ENCODE measurements at regions not wholly inside any gene's neighbourhood (a gene's known extent, or its start where the extent isn't known, plus 50 kb on each side); places are given as distances from the start of the nearest gene placed in this dataset.

DNA sequence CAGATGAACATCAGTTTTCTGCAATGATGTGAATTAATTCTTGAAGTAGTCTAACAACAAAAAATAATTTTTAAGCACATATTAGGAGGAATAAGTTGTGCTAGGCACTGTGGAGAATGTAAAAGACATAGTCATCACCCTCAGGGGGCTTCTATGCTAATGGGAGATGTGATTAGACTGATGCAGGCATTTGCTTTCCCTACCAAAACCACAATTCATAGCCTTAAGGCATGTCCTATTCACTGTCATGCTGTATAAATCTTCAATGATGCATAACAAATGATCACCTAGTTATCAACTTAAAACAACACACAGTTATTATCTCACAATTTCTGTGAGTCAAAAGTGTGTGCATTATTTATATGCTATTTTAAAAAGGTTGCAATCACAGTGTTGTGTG is 422.6 kb downstream of the MAN2A1 start:
- DNase-seq (ENCODE audit: low spot score): peak; percentile 47

DNA sequence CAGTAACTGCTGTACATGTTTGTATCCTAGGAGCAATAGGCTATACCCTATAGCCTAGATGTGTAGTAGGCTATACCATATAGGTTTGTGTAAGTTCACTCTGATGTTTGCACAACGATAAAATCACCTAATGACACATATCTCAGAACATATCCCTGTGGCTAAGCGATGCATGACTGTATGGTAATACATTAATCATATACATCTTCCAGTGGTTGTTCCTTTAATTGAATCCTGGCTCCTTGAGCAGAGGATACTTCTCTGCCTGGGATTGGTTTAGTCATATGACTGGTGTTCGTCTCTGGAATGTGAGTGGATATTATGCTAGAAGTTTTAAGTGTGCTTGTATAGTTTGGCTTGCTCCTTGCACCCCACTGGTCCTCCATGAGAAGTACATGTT is 425.8 kb downstream of the MAN2A1 start:
- no peak for DNase-seq (ENCODE audit: low spot score)

DNA sequence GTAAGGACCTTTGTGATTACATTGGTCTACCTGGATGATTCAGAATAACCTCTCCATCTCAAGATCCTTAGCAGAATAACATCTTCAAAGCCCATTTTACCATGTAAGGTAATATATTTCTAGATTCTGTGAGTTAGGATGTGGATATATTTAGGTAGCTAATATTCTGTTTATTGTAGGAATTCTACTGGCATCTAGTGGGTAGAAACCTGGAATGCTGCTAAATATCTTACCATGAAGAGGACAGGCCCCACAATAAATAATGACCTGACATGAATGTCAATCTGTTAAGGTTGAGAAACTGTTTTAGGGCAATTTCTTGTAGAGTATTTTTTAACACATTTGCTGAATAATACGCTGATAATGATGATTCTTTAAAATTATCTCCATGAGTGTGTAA is 426.8 kb downstream of the MAN2A1 start:
- no peak for DNase-seq (ENCODE audit: low spot score)

DNA sequence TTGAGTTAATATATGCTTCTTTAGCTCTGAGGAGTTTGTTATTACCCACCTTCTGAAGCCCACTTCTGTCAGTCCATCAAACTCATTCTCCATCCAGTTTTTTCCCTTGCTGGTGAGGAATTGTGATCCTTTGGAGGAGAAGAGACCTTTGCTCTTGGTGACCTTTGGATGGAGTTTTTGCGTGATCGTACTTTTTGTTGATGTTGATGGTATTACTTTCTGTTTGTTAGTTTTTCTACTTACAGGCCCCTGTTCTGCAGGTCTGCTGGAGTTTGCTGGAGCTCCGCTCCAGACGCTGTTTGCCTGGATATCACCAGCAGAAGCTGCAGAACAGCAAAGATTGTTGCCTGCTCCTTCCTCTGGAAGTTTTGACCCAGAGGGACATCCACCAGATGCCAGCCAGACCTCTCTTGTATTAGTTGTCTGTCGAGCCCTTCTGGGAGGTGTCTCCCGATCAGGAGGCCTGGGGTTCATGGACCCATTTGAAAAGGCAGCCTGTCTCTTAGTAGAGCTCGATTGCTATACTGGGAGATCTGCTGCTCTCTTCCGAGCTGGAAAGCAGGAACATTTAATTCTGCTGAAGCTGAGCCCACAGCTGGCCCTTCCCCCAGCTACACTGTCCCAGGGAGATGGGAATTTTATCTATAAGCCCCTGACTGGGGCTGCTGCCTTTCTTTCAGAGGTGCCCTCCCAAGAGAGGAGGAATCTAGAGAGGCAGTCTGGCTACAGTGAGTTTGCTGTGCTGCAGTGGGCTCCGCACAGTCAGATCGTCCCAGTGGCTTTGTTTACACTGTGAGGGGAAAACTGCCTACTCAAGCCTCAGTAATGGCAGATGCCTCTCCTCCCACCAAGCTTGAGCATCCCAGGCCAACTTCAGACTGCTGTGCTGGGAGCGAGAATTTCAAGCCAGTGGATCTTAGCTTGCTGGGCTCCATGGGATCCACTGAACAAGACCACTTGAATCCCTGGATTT is 445.5 kb downstream of the MAN2A1 start:
- DNase-seq (ENCODE audit: low spot score): no peak

DNA sequence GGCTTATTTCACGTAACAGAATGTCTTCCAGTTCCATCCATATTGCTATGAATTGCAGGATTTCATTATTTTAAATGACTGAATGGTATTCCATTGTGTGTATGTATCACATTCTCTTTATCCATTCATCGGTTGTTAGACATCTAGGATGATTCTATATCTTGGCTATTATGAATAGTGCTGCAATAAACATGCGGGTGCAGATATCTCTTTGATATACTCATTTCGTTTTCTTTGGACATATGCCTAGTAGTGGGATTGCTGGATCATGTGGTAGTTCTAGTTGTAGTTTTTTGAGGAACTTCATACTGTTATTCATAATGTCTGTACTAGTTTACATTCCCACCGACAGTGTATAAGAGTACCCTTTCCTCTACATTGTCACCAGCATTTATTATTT is 460.5 kb downstream of the MAN2A1 start:
- no peak for DNase-seq (ENCODE audit: low spot score)

DNA sequence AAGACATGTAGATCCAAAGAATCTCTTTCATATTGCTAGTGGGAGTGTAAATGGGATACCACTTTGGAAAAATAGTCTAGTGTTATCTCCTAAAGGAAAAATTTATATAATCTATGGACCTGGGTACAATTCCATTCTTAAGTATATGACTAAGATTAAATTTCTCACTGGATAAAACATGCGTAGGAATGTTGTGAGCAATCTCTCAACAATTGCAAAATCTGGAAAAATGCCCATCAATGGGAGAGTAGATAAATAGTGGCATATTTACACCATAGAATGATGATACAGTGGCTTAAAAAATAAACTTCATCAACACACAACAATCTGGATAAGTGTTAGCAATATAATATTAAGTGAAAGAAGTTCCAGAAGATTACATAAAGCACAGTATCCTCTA is 469.5 kb downstream of the MAN2A1 start:
- peak; percentile 49 for DNase-seq (ENCODE audit: low spot score)

DNA sequence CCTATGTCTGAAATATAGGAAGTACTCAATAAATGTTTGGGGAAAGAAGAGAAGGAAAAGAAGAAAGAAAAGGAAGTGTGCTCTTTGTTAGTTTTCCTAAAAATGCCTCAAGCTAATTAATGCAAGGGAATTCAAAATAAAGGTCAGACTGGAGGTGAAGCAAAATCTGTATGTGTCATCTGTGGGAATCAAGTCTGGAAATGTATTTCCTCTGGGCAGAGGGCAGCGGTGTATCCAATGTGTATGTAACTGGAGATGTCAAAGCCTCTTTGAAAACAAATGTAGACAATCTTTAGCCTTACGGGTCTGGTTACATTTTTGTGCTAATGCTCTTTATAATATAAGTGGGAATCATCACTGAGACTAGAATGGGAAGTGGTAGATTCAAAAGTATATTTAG is 471.4 kb downstream of the MAN2A1 start:
- no peak for DNase-seq (ENCODE audit: low spot score)

DNA sequence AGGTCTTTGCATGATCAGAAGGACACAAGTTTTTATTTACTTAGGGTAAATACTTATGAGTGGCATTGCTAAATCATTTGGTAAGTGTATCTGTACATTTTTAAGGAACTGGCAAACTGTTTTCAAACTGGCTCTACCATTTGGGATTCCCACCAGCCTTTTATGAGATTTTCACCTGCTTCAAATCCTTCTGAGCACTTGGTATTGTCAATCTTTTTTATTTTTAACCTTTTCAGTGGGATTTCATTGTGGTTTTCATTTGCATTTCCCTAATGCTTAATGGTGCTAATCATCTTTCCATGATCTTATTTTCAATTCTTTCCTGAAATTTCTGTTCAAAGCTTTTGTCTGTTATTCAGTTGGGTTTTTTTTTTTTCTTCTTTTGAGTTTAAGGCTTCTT is 475.6 kb downstream of the MAN2A1 start:
- no peak for DNase-seq (ENCODE audit: low spot score)

DNA sequence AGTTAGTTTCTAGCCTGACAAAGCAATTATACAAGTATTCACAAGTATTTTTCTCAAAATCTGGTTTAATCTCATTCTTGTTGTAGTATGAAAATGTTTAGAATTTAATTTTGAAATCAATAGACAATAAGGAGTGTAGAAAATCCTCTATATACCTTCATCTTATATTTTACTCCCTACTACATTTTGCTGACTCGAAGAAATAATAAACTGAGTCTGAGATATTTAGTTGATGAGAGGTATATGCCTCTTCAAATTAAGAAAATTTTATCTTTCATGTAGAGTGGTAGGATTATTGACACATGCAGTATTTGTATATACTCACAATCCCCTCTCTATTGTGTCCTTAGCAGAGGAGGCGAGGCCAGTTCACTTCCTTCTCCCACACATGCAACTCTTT is 477.7 kb downstream of the MAN2A1 start:
- DNase-seq (ENCODE audit: low spot score): no peak

DNA sequence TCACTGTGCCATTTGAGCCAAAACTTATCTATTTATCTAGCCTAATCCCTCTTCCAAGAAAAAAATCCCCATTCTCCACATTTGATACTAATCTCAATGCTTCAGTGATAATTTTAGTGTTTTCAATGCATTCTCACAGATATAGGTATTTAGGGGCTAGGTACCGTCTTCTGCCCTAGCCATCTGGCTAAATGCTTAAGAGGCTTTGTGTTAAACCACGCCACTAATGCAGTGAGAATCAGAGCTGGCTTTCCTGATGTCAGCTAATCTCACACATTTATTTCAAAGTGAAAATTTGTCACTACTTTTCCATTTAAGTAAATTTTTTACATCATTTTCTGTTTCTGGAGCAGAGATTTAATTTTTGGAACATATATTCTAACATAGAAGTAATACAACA is 479.7 kb downstream of the MAN2A1 start:
- DNase-seq (ENCODE audit: low spot score): no peak

DNA sequence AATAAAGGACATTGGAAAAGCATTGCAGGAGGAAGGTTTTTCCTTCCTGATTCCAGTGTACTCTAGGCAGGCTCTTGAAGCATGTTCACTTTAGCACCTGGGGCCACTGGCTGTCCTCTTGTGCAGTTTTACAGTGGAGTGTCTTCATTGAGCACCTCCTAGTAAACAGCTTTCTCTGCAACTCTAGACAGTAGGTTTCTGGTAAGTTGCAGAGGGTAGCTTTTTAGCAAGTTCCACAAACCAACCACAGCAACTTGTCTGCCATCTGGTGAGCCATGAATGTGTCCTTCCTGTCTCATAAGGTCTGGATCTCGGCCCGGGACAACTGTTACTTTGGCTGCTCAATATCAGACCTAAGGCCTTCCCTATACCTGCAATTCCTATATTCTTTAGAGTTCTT is 488.0 kb downstream of the MAN2A1 start:
- no peak for DNase-seq (ENCODE audit: low spot score)

DNA sequence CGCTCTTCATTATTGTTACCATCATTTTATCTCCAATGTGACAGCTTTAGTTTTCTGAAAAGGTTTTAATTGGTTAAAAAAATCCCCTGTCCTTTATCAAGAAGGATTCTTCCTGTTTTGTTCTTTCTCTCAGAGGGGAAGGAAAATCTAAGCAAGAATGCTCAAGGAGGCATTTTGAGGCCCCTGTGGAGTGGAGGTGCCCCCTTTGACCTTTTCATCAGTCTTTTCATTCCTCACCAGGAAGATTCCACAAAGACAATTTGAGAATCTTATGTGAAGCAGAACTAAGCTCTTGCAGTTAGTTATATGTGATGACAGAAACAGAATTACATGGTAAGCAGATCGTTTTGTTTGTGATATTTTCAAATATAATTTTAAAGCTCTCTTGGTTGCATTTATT is 489.6 kb downstream of the MAN2A1 start:
- no peak for DNase-seq (ENCODE audit: low spot score)

DNA sequence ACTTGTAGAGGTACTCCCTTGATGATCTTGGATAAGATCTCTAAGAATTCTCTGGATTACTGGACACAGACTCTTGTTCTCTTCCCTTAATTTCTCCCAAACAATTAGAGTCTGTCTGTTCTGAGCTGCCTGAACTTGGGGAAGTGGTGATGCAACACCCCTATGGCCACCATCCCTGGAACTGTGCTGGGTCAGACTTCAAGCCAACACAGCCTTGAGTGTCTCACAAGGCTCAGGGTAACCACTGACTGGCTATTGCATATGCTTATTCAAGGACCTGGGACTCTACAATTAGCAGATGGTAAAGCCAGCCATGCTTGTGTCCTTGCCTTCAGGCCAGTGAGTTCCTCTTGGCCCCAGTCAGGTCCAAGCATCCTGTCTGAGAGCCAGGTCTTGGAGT is 504.5 kb downstream of the MAN2A1 start:
- no peak for DNase-seq (ENCODE audit: low spot score)

DNA sequence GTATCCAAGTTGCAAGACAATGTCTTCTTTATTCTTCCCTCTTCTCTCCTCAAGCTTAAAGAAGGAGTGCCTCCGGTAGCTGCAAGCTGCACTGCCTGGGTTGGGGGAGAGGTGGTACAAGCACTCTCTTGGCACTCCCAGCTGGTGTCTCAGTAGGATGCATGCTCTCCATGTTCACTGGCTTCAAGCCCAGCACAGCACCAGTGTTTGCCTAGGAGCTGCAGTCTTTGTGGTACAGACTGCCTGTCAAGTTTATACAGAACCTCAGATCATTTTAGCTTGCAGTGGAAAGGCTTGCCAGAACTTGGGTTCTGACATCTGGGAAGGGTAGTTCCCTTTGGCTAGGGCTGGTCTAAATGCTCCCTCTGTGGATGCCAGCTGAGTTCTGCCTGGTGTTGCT is 505.6 kb downstream of the MAN2A1 start:
- no peak for DNase-seq (ENCODE audit: low spot score)

DNA sequence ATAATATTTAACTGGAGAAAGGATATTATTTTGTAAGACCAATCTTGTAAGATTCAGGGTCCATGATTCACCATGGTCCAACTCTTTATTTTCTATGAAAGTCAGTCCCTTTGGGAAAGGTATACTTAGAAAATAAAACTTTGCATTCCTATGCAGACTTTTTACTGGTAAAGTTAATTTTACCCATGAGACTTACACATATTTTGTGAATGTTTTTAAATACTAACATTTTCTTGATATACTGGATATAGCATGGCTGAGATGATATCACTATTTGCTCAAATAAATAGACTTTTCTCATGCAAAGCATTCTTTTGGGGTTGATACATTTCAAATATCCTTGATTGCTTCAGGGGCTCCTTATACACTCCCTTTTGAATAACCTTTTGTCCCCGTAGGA is 512.1 kb downstream of the MAN2A1 start:
- DNase-seq (ENCODE audit: low spot score): no peak

DNA sequence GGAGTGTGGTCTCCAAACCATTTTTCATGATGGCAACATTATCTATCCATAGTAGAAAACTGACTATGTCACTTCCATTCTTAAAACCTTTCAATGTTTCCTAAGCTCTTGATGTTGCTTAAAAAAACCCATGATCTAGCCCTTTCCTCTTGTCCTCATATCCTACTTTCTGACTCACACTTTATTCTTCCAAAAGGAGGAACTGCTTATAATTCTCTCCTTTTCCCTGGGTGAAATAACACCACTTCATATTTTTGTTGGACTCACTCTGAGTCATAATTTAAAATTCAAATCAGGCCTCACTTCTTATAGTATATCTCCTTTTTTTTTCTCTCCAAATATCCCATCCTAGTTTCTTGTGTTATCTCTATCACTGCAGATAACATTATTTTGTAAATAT is 513.9 kb downstream of the MAN2A1 start:
- no peak for DNase-seq (ENCODE audit: low spot score)

DNA sequence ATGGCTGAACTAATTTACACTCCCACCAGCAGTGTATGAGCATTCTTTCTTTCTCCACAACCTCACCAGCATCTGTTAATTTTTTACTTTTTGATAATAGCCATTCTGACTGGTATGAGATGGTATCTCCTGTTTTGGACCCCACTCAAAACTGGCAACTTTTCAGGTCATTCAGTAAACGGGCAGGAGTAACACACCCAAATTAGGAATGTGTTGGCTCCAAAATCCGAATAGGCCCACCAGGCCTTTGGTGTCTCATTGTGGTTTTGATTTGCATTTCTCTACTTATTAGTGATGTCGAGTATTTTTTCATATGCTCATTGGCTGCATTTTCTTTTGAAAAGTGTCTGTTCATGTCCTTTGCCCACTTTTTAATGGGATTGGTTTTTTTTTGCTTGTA is 517.1 kb downstream of the TMEM232 start:
- DNase-seq (ENCODE audit: low spot score): peak; percentile 67

DNA sequence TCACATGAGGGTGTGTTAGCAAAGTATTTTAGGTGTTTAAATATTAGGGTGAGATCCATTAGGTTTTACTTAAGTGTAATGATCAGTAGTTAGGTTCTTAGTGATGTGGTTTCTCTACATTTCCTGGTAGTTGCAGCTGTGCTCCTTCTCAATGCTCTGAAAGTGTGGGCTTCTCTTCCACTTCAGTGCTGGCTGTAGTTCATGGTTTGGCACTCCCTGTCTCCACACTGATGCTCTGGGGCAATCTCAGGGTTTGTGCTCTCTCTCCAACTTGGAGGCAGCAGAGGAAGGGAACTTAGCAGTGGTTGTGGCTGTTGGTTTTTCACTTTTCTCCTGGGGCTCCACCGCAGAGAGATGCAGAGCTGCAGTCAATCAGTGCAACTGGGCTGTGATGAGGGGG is 507.5 kb downstream of the TMEM232 start:
- no peak for DNase-seq (ENCODE audit: low spot score)

DNA sequence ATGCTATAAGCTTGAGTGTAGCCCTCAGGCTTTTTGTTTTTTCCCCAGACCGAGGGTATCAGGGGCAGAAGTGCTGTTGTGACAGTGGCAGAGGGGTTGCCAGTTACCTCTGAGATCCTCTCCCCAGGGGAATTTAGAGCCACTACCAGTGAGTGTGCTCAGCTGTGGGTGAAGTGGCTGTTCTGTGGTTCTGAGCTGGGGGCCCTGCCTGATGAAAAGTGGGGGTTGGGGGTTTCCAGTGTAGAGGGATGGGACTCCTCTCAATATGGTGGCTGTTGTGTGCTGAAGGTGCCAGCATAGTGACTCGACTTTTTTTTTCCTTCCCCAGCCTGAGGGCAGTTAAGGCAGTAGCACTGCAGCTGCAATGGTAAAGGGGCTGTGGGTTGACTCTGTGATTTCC is 506.7 kb downstream of the TMEM232 start:
- no peak for DNase-seq (ENCODE audit: low spot score)

DNA sequence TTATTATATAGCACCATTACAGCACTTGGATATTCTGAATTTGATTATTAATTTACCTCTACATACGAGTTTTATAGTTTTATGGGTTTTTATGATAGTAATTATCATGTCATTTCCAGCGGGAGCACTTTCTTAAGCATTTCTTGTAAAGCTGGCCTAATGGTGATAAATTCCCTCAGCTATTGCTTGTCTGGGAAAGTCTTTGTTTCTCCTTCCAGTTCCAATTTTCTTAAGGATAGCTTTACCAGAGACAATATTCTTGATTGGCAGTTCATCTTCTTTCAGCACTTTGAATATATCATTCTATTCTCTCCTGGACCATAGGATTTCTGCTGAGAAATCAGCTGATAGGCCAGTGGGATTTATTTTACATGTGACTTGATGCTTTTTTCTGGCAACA is 505.4 kb downstream of the TMEM232 start:
- DNase-seq (ENCODE audit: low spot score): no peak

DNA sequence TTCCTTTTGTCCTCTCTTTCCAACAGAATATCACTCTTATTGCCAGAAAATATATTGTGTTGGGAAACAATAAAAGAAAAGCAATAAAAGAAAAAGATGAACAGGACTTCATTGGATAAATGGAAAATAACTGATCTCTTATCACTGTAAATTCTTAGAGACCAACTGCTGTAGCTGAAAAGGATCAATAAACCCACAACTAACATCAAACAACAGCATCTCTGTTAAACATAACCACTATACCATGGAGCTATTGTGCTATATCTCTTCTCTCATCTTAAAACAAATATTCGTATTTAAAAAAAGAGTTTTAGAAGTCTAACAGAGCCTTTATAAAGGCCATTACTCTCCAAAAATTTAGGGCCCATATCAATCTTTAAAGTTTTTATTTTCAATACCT is 502.4 kb downstream of the TMEM232 start:
- no peak for DNase-seq (ENCODE audit: low spot score)

DNA sequence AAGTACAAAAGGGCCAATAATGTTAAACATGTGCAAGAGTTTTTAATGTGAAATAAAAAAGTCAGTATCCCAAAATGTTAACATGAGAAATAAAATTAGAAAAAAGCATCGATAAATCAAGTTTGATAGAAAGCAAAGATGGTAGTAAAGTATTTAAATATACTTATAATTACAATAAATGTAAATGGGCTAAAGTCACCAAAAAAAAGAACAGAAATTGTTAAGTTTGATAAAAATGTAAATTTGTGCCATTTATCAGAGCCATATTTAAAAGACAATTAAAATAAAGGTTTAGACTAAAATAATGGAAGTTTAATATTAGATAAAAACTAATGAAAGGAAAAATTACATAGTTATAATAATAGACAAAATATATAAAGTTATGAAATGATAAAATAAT is 500.5 kb downstream of the TMEM232 start:
- DNase-seq (ENCODE audit: low spot score): no peak

DNA sequence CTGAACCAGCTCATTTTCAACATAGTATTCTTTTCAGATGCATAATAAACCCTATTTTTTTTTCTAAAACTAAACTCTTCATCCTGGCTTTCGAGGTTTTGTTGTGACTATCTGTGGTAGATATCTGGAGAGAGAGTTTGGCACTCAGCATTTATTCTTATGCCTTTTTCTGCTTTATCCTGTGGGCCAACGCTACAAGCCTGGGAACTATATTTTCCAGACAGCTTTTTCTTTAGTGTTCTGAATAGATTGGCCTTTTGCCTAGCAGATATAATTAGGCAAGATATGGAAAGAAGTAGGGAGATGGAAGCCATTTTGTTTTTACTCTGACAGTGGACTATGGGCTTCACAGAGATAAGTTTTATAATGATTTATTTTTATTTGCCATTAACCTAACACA is 486.7 kb downstream of the TMEM232 start:
- no peak for DNase-seq (ENCODE audit: low spot score)

DNA sequence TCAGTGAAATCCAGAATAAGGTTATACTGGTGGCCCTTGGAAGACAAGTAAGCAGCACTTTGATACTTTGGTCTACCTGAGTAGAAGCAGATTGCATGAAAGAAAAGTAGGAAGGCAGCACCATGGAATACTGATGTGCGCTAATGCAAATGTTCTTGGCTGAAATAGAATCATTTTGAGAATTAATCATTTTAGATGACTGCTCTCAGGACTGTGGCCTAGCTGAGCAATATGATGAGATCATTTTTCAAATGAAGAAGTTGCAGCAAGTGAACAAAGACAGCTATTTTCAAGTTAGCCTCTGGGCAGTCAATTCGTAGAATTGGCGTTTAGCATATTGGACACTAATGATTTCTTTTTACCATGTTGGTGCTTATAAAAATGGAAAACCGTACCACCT is 483.5 kb downstream of the TMEM232 start:
- DNase-seq (ENCODE audit: low spot score): no peak
